ENCODE measurements at regions not wholly inside any gene's neighbourhood (a gene's known extent, or its start where the extent isn't known, plus 50 kb on each side); places are given as distances from the start of the nearest gene placed in this dataset.

GRCh38 chr6:110532431-110532830 is 56.0 kb upstream of the SLC22A16 start:
- no peak for TF ChIP-seq REST (IDR thresholded peaks at IDR 0.05; ENCODE audit: insufficient read depth in 1 of 2, low read depth in 2 of 2, low read length in 2 of 2)
- no peak for TF ChIP-seq FOXP2 (optimal IDR thresholded peaks at IDR 0.05; ENCODE audit: borderline replicate concordance, extremely low read depth, extremely low read length, insufficient read depth)
- TF ChIP-seq TAF1 (IDR thresholded peaks at IDR 0.05; ENCODE audit: borderline replicate concordance, insufficient read depth, low read length), result no peak
- no peak for TF ChIP-seq POLR2AphosphoS5 (IDR thresholded peaks at IDR 0.05; ENCODE audit: low read depth, low read length)
- TF ChIP-seq SIN3A (IDR thresholded peaks at IDR 0.05; ENCODE audit: borderline replicate concordance, insufficient read depth, low read length), result no peak

GRCh38 chr6:110530671-110531070 is 54.3 kb upstream of the SLC22A16 start:
- TF ChIP-seq FOXP2 (optimal IDR thresholded peaks at IDR 0.05; ENCODE audit: borderline replicate concordance, extremely low read depth, extremely low read length, insufficient read depth), result no peak
- TF ChIP-seq REST (IDR thresholded peaks at IDR 0.05; ENCODE audit: insufficient read depth in 1 of 2, low read depth in 2 of 2, low read length in 2 of 2), result no peak
- no peak for TF ChIP-seq POLR2AphosphoS5 (IDR thresholded peaks at IDR 0.05; ENCODE audit: low read depth, low read length)
- TF ChIP-seq SIN3A (IDR thresholded peaks at IDR 0.05; ENCODE audit: borderline replicate concordance, insufficient read depth, low read length), result no peak
- no peak for TF ChIP-seq TAF1 (IDR thresholded peaks at IDR 0.05; ENCODE audit: borderline replicate concordance, insufficient read depth, low read length)

- TF ChIP-seq TAF1 (IDR thresholded peaks at IDR 0.05; ENCODE audit: borderline replicate concordance, insufficient read depth, low read length), result no peak
- no peak for TF ChIP-seq FOXP2 (optimal IDR thresholded peaks at IDR 0.05; ENCODE audit: borderline replicate concordance, extremely low read depth, extremely low read length, insufficient read depth)
- TF ChIP-seq SIN3A (IDR thresholded peaks at IDR 0.05; ENCODE audit: borderline replicate concordance, insufficient read depth, low read length), result no peak
- no peak for TF ChIP-seq POLR2AphosphoS5 (IDR thresholded peaks at IDR 0.05; ENCODE audit: low read depth, low read length)
- TF ChIP-seq REST (IDR thresholded peaks at IDR 0.05; ENCODE audit: insufficient read depth in 1 of 2, low read depth in 2 of 2, low read length in 2 of 2), result no peak
Measured at GRCh38 chr6:110529907-110530306, 53.5 kb upstream of the SLC22A16 start.

- no peak for TF ChIP-seq POLR2AphosphoS5 (IDR thresholded peaks at IDR 0.05; ENCODE audit: low read depth, low read length)
- no peak for TF ChIP-seq SIN3A (IDR thresholded peaks at IDR 0.05; ENCODE audit: borderline replicate concordance, insufficient read depth, low read length)
- no peak for TF ChIP-seq REST (IDR thresholded peaks at IDR 0.05; ENCODE audit: insufficient read depth in 1 of 2, low read depth in 2 of 2, low read length in 2 of 2)
- no peak for TF ChIP-seq TAF1 (IDR thresholded peaks at IDR 0.05; ENCODE audit: borderline replicate concordance, insufficient read depth, low read length)
- TF ChIP-seq FOXP2 (optimal IDR thresholded peaks at IDR 0.05; ENCODE audit: borderline replicate concordance, extremely low read depth, extremely low read length, insufficient read depth), result no peak
Measured at GRCh38 chr6:110529355-110529754, 52.9 kb upstream of the SLC22A16 start.

GRCh38 chr6:110528930-110529325 is 52.5 kb upstream of the SLC22A16 start:
- no peak for TF ChIP-seq SIN3A (IDR thresholded peaks at IDR 0.05; ENCODE audit: borderline replicate concordance, insufficient read depth, low read length)
- TF ChIP-seq REST (IDR thresholded peaks at IDR 0.05; ENCODE audit: insufficient read depth in 1 of 2, low read depth in 2 of 2, low read length in 2 of 2), result no peak
- TF ChIP-seq FOXP2 (optimal IDR thresholded peaks at IDR 0.05; ENCODE audit: borderline replicate concordance, extremely low read depth, extremely low read length, insufficient read depth), result no peak
- no peak for TF ChIP-seq POLR2AphosphoS5 (IDR thresholded peaks at IDR 0.05; ENCODE audit: low read depth, low read length)
- TF ChIP-seq TAF1 (IDR thresholded peaks at IDR 0.05; ENCODE audit: borderline replicate concordance, insufficient read depth, low read length), result no peak

All from PFSK-1 (cell line).